ENCODE measurements at regions not wholly inside any gene's neighbourhood (a gene's known extent, or its start where the extent isn't known, plus 50 kb on each side); places are given as distances from the start of the nearest gene placed in this dataset.
A peak's percentile ranks its signal among the peaks of the same experiment; 100 is the strongest.

DNA sequence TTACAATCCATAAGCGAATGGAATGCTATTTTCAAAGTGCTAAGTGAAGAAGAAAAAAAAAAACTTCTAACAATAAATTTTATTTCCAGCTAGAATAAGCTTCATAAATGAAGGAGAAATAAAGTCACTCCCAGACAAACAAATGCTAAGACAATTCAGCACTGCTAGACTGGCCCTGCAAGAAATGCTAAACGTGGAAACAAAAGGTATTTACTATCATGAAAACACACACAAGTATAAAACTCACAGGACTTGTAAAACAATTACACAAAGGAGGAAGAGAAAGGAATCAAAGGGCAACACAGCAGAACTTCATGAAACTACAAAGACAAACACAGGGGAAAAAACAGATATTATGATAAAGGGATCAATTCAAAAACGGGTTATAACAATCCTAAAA lies 85.8 kb upstream of the NELL2 start:
- no peak for DNase-seq

DNA sequence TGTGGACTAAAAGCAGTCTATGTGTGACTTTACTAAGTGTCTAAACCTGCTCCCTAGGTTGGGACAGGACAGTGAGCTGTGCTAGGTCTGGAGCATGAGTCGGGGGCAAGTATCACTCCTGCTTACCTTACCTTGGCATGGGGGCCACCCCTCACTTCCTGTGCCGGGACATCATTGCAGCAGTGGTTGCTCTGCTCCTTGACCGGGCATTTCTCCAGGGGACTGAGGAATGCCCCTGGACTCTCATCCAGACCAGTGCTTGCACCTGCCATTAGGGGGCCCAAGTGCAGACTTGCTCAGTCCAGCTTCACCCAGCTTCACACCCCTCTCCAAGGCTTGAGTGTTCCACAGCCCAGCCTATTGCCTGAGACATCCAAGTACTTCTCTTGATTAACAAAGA lies 84.7 kb upstream of the NELL2 start:
- no peak for DNase-seq

DNA sequence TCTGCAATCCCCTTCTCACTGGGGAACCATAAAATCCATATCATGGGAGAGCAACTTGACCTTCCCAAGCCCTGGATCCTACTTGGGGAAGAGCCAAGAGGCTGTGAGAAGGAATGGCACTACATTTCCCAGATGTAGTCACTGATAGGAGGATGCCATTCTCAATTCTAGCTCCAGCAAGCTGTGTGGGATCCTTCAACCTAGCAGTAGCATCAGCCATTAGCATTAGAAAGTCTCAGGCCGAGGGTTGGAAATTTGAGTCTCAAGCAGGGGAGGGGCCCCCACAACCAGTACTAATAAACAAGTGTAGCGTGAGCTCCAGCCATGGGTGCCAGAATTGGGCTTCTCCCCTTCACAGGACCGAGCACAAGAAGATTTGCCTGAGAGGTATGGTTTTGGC lies 84.3 kb upstream of the NELL2 start:
- DNase-seq: no peak

DNA sequence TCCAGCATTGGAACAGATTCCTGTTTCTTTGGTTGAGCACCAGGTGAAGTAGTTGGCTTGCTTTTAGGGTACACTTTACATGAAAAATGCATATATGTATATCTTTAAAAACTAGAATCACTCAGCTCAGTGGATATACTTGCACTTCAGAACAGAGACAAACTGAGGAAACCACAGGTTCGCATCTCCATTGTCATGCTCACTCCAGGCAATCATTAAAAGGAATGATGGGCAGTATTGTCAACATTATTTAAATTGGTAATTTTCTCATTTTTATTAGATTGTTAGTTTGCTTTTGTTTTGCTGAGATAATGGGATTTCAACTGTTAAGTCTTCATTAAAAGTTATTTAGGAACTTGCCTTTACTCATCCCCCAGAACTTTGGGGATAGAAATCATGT lies 71.0 kb upstream of the NELL2 start:
- DNase-seq: no peak

DNA sequence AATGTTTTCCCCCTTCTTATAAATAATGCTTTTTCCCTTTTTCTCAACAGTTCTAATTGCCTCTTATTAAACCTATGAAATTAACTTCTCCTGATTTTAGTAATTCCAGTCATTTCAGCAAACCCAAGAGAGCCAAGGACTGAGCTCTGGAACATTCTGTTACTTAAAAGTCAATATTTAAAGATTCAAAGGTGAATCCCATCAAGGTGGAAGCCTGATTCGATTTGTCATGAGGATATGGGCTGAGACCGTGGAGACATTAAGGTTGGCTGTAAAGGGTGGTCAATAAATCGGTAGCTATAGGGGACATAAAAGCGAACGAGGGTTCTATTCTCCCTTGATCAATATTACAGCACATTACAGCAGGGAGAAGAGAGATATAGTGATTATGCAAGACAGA lies 66.6 kb upstream of the NELL2 start:
- DNase-seq: no peak

DNA sequence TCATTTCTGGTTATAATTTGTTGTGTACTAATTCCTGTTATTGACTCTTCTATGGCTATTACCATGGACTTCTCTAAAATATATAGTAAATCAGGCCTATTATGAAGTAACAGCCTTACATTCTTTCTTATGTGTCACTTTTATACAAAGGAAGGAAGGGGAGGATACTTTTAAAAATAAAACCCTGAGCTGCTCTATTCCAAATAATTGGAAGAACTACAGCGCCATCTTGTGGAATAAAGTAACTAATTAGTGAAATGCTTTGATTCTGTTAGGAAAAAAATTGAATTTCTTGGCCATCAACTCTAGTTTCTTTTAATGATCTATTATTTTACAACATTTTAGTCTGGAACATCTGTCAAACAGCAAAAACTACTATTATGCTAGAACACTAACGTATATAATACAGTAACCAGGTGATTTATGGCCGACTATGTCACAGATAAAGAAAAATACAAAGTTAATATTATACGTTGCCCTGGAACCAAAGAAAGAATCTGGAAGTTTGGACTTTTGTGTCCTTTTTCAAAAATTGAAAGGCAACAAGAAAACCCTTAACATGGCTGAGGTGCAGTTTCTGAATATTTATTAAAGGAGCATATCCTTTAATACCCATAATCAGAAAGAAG lies 55.0 kb upstream of the NELL2 start:
- peak; percentile 83 for DNase-seq

DNA sequence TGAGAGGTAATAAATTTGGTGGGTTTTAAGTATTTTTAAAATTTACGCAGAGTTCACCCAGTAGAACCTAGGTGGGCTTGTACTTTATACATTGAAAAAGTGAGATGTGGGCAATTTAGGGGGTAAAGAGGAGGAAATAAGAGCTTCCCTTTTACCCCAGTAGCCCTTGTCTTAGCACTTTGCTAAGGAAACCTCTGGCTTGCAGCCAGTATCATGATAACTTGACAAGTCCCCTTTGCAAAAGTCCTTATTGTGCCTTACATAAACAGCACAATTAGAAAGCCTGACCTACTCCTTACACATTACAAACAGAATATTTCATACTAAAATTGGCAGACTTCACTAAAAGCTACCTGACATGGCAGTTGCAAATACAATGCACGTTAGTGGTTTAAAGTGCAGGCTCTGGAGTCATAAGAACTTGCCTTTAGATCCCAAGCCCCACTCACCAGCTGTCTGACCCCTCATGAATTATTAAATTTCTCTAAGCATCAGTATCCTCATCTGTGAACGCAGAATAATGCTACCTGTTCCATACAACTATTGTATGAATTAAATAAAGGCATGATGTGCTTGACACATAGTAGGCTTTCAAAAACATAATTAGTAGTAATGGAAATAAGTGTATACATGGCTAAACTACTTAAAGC lies 53.2 kb upstream of the NELL2 start:
- DNase-seq: no peak

Measured in NCI-H1694 (cell line).